ENCODE measurements at regions not wholly inside any gene's neighbourhood (a gene's known extent, or its start where the extent isn't known, plus 50 kb on each side); places are given as distances from the start of the nearest gene placed in this dataset.
"Not testable (repeated sequence)": the region's sequence is repeated elsewhere in the genome, so short reads cannot be mapped to it uniquely, and the experiment has no call there.

DNA sequence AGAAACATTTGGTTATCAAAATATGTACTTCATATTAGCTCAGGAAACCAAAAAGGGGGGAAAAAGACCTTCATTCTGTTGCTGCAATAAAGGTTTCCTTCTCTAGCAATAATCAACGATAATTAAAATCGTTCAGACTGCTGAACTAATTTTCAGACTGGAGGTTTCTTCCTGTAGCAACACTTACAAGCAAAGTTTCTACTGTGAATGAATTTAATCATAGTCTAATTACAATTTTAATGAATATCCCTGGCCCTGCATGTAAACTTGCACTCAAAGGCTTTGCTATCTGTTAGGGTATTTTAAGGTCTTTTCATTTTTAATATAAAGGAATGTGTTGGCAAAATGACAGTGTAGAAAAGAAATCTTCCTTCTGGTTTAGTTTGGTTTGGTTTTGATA is 265.2 kb downstream of the QDPR start:
- DNase-seq (ENCODE audit: low read depth in 2 of 3, low spot score in 2 of 3) = no peak

- no peak for DNase-seq (ENCODE audit: low read depth in 2 of 3, low spot score in 2 of 3)
Observed at GRCh38 chr4:17241835-17242234, 270.1 kb downstream of the QDPR start.

DNA sequence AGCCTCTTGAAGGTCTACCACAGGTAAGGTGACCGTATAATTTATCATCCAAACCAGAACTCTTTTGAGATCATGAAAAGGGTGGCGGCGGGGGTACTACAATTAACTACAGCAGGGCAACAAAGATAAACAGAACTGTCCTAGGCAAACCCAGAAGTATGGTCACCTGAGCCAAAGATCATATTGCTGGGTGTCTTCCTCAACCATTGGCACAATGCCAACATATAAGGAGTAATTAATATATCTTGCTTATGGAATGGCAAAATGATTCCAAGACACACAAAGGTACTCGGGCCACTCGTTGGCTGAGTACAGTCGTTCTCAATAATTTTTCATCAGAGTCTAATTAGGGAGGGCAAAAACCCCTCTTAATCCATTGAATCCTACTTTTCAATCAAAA is 273.3 kb downstream of the QDPR start:
- no peak for DNase-seq (ENCODE audit: low read depth in 2 of 3, low spot score in 2 of 3)

DNA sequence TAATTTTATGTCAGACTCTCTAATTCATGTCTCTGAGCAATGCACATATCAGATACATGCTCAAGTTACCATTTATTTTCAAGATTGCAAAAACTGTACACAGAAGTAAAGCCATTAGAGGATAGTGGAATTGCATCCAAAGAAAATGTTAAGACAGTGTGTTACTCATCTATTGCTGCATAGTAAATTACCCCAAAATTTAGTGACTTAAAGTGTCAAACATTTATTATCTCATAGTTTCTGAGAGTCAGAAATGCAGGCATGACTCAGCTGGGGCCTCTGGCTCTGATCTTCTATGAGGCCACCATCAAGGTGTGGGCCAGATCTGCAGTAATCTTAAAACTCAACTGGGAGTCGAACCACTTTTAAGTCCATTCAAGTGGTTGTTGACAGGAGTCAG is 275.2 kb downstream of the QDPR start:
- DNase-seq (ENCODE audit: low read depth in 2 of 3, low spot score in 2 of 3) = no peak

DNA sequence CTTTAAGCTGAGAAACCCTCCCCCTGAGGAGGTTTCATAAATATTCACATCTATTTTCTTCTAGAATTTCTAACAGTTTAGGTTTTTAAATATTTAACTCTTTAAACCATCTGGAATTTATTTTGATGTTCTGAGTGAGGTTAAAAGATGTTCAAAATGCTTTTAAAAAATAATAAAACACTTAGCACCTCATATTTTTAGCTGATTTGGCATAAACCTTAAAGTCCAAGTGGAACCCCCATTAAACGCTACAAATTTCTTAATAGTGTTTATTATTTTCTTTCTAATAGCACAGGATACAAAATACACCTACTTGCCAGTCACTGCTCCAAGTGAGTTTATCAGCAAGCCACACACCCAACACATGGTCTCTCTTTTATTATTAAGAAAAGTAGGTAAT is 277.2 kb downstream of the QDPR start:
- DNase-seq (ENCODE audit: low read depth in 2 of 3, low spot score in 2 of 3) = no peak

- no peak for DNase-seq (ENCODE audit: low read depth in 2 of 3, low spot score in 2 of 3)
Observed at GRCh38 chr4:17232566-17233253, 279.2 kb downstream of the QDPR start.

GRCh38 chr4:17231880-17232475 is 279.9 kb downstream of the QDPR start:
- not testable (repeated sequence) for DNase-seq (ENCODE audit: low read depth in 2 of 3, low spot score in 2 of 3)

DNA sequence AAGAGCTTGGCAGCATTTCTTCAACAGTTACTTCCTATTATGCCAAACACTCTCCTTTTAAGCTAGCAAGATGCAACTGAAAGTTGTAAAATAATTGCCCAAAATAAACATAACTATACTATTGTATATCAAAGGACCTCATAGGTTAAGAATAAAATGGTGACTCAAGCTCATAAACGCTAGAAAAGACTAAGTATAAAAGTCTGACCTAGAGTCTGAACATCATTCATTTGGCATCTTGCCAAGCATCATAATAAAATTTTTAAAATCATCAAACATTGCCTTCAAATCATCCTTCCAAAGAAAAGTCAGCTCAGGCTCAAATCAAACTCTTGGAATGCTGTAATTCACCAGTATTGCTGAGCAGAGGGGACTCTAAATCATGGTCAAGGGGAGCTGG is 281.2 kb downstream of the QDPR start:
- no peak for DNase-seq (ENCODE audit: low read depth in 2 of 3, low spot score in 2 of 3)

- no peak for DNase-seq (ENCODE audit: low read depth in 2 of 3, low spot score in 2 of 3)
Observed at GRCh38 chr4:17220816-17221215, 291.1 kb downstream of the QDPR start.

GRCh38 chr4:17218786-17219185 is 293.1 kb downstream of the QDPR start:
- DNase-seq (ENCODE audit: low read depth in 2 of 3, low spot score in 2 of 3) = no peak

DNA sequence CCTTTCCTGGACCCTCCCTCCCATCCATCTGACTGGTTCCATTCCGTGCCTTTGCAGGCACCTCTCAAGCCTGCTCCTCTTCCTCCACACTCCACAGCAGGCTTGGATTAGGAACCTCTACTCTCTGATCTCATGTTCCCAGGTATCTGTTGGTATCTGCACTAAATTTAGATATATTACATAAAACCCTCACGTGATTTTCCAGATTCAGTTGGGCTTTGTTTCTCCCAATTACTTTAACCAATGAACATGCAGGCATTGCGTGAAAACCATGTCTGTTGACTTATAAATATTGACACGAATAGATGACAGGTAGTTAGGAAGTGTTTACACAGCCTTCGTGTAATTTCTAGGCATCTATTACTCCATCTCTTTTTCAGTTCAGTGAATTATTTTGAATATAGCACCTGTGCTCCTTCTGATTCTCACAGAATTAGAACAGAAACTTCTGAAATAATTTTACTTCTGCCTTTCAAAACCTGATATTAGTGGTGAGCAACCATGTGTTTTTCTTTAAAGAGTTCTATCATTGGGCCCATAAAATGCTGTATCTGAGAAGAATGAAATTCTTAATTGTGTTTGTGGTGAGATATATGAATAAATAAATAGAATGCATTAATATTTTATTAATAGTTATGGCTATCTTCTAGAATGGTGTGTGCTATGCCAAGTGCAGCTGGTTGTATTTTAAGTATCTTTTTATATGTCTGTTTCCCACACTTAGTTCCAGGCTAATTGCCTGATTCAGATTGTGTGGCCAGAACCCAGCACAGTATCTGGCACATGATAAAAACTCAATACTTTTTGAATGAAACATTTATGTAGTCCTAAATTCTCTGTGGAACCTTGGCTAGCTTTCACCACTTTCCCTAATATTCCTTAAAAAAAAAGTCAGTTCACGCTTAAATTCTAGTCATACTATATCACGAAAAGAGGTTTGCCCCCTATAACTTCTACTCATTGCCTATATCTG is 304.8 kb downstream of the QDPR start:
- DNase-seq (ENCODE audit: low read depth in 2 of 3, low spot score in 2 of 3) = no peak

DNA sequence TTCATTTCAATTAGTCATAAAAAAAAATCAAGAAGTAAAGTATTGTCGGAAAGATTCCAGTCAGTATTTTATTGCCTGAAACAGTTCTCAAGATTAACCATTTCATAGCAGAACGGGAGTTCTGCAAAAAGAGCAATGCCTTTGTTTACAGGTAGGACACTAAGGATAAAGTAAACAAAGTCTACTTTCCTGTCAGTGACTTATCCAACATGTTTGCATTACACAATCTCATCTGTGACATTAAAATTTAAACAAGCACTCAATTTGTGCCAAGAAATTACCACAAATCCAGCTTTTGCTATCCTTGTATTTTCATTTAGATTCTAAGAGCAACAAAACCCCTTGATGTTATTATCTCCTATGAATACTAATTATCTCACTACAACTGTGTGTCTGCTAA is 306.5 kb upstream of the LDB2 start:
- DNase-seq (ENCODE audit: low read depth in 2 of 3, low spot score in 2 of 3) = no peak

DNA sequence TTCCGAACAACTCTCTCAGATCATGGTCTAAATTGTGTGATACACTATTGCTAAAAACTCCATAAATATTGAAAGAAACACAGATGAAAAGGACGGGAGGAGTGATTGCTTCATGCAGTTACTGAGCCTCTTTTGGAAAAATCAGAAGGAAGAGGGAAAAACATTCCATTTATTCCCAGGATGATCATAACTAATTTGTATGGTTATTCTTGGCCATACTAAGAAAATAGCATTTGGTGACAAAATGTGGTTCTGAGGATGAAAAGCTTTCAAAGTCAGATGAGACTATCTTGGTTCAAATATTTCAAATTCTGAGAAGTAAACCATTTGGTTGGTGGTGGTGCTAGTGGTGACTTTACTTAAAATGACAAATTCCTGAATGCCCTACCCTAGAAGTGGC is 305.4 kb upstream of the LDB2 start:
- DNase-seq (ENCODE audit: low read depth in 2 of 3, low spot score in 2 of 3) = no peak

DNA sequence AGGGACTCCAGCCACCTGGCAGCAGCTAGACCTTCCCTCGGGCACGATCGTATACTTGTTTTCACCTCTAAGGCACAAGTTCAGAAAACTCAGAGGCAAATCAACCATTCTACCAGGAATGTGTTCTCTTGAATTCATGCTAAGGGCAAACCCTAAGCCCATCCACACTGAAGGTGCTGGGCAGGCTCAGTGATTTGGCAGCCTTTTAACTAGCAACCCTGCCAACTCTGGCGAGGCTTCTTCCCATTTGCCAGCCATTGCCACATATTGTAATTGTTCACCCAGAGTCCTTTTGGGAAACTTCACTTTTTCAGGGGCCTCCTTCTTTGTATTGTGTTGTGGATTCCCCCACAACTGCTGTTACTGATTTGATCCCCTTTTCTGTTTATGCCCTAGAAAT is 298.6 kb upstream of the LDB2 start:
- DNase-seq (ENCODE audit: low read depth in 2 of 3, low spot score in 2 of 3) = no peak

DNA sequence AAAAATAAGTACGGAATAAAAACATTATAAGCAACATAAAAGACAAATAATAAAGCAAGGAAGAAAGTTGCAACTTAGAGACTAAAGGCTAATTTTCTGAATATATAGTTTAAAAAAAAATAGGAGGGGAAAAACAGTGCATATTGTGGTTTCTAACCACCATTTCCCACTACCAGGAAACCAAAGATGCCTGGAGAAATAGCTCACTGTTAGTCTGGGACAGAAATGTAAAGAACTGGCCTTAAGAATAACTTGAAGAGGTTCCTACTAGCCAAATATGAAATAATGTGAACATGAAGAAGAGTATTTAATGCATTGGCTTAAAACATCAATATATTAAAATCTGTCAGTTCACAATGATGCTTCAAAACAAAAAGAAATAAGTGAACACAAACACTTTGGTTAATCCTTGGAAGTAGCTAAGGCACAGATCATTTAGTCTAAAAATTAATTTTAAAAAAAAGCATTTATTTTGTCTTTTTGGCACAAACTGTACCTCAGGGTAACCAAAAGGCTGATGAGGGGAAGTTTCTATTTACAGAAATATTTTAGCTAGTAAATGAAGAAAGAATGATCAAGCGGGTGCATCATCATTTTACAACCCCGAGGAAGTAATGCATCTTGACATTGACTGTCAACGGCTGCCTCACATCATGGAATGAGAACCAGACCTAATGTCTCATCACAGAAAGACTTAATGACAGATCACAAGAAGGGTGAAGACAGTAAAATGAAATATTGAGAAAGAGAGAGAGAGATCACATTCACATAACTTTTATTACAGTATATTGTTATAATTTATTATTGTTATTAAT is 297.2 kb upstream of the LDB2 start:
- no peak for DNase-seq (ENCODE audit: low read depth in 2 of 3, low spot score in 2 of 3)

- no peak for DNase-seq (ENCODE audit: low read depth in 2 of 3, low spot score in 2 of 3)
Observed at GRCh38 chr4:17194586-17194985, 296.1 kb upstream of the LDB2 start.

DNA sequence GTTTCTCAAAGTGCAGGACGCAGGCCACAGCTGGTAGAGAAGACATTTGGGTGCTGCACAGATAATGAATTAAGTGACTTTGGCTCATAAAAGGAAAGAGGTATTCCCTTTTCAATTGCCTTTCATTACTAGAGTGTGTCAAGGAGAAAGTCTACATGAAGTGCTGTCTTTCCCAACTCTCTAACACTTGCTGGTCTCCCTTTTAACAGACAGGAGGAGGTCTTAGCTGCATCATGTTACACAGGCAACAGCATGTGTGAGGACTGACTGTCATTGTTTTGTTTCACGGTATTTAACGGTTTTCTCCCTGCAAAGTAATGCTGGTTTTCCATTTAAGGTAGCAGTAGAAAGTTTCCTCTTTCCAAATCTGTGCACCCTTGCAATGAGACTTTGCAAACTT is 291.3 kb upstream of the LDB2 start:
- DNase-seq (ENCODE audit: low read depth in 2 of 3, low spot score in 2 of 3) = no peak

DNA sequence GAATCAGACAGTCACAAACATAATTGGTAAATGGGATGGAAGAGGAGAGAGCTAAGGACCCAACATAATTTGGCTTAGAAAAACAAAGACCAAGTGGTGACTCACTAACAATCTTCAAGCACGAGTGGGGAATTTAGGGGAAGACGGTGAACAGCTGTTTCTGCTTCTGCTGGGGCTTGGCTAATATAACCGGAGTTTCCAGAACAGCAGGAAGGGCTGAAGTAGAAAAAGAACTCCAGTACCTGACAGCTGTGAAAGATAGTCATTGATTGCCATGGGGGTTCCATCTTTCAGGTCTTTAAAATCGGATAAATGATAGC is 290.9 kb upstream of the LDB2 start:
- no peak for DNase-seq (ENCODE audit: low read depth in 2 of 3, low spot score in 2 of 3)

GRCh38 chr4:17188547-17189400 is 290.3 kb upstream of the LDB2 start:
- DNase-seq (ENCODE audit: low read depth in 2 of 3, low spot score in 2 of 3) = no peak

- DNase-seq (ENCODE audit: low read depth in 2 of 3, low spot score in 2 of 3) = no peak
Observed at GRCh38 chr4:17188125-17188524, 289.7 kb upstream of the LDB2 start.
